GM12864 (cell line): ENCODE measurements at regions not wholly inside any gene's neighbourhood (a gene's known extent, or its start where the extent isn't known, plus 50 kb on each side); places are given as distances from the start of the nearest gene placed in this dataset.
"Not testable (repeated sequence)": the region's sequence is repeated elsewhere in the genome, so short reads cannot be mapped to it uniquely, and the experiment has no call there.

Source experiments
- DNase-seq: peaks from one replicate; pipeline ENCODE4 v3.0.0-alpha.2; 2011; ENCODE audit warnings: low read depth
- H3K4me3 ChIP-seq: 2 replicates; pipeline ENCODE4 v1.5.1; 2011; ENCODE audit warnings: mild to moderate bottlenecking, low read depth, low read length, control low read depth
- CTCF ChIP-seq: IDR thresholded peaks from 2 replicates; pipeline ENCODE4 v1.5.1; 2011; ENCODE audit warnings: low read depth, mild to moderate bottlenecking, moderate library complexity, low read length, control low read depth, inconsistent platforms; ENCODE audit errors: missing control alignments

- no peak for TF ChIP-seq CTCF
- no peak for DNase-seq
- no peak overlapping the region for H3K4me3 ChIP-seq
These were observed 203.1 kb upstream of the TRPC4 start for GRCh38 chr13:38072696-38073095.

- not testable (repeated sequence) for H3K4me3 ChIP-seq, DNase-seq
These were observed 201.8 kb upstream of the TRPC4 start for GRCh38 chr13:38071340-38071739.

- H3K4me3 ChIP-seq = no peak overlapping the region
- no peak for DNase-seq
- no peak for TF ChIP-seq CTCF
These were observed 184.3 kb upstream of the TRPC4 start for GRCh38 chr13:38053896-38054295.

- H3K4me3 ChIP-seq = no peak overlapping the region
- no peak for TF ChIP-seq CTCF
These were observed 176.4 kb upstream of the TRPC4 start for GRCh38 chr13:38046049-38046376.

GRCh38 chr13:38045278-38046048 is 175.9 kb upstream of the TRPC4 start:
- H3K4me3 ChIP-seq = no peak overlapping the region
- peak; percentile 36 for TF ChIP-seq CTCF
- no peak for DNase-seq

More at GRCh38 chr13:38046049-38046376, 176.4 kb upstream of the TRPC4 start:
- no peak for DNase-seq

GRCh38 chr13:38044067-38044466 is 174.5 kb upstream of the TRPC4 start:
- no peak for DNase-seq
- TF ChIP-seq CTCF = no peak

GRCh38 chr13:38042771-38043170 is 173.2 kb upstream of the TRPC4 start:
- TF ChIP-seq CTCF = no peak
- no peak overlapping the region for H3K4me3 ChIP-seq
- no peak for DNase-seq

More at GRCh38 chr13:38044067-38044466, 174.5 kb upstream of the TRPC4 start:
- H3K4me3 ChIP-seq = no peak overlapping the region
